GM12891 (cell line): ENCODE measurements at regions not wholly inside any gene's neighbourhood (a gene's known extent, or its start where the extent isn't known, plus 50 kb on each side); places are given as distances from the start of the nearest gene placed in this dataset.

Experiments used
- POLR2A ChIP-seq: IDR thresholded peaks from 2 replicates; pipeline ENCODE4 v1.6.1; 2011; ENCODE audit warnings: low read depth, low read length, control low read depth
- TAF1 ChIP-seq: IDR thresholded peaks from 2 replicates; pipeline ENCODE4 v1.6.1; 2011; ENCODE audit warnings: low read depth, low read length, control low read depth

- TF ChIP-seq POLR2A (no peak), TAF1 (no peak)
Observed at GRCh38 chr15:85999658-86000057, 80.0 kb upstream of the AGBL1 start.
